ENCODE measurements at regions not wholly inside any gene's neighbourhood (a gene's known extent, or its start where the extent isn't known, plus 50 kb on each side); places are given as distances from the start of the nearest gene placed in this dataset.

- DNase-seq = peak; percentile 49
- intact Hi-C loops (cut with micrococcal nuclease) = loop anchor here (10.0 kb wide), 3 partner anchors 196 to 726 kb away; no protein-coding TSS in a partner anchor
- POLR2A ChIA-PET (ENCODE audit: unreplicated experiment) = no interaction called here
Observed at GRCh38 chr2:156110890-156111289, 221.6 kb downstream of the NR4A2 start.

DNA sequence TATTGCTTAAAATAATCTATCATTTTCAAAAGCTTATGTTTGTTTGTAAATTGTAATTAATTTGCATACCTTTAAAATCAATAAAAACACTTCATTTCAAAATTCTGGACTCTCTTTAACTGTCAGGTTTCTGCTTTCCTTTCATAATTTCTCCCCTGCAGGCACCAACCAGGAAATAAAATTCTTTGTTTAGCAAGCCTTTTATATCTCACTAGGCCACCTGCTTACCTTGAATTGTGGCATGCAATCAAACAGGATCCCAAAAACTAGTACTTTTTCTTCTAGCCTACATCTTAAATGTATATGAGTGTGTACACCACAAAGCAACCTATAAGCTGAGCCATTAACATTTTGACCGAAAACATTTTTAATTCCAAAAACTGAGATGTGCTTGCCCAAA lies 233.1 kb downstream of the NR4A2 start:
- Histone ChIP-seq H3K4me3 (ENCODE audit: low read length) (no peak overlapping the region), H3K27me3 (ENCODE audit: low read length) (no peaks in the 10 kb centered on the region), H2AFZ (ENCODE audit: low read length) (no peak overlapping the region), H3K27ac (ENCODE audit: low read length) (no peak overlapping the region), H3K9ac (ENCODE audit: low read length) (no peak overlapping the region), H3K79me2 (ENCODE audit: low read length) (no peaks in the 10 kb centered on the region), H3K36me3 (ENCODE audit: low read depth, low read length) (no peaks in the 10 kb centered on the region), H4K20me1 (ENCODE audit: low read length) (no peaks in the 10 kb centered on the region), H3F3A (ENCODE audit: low read length, unreplicated experiment) (no peaks in the 10 kb centered on the region), H3K9me3 (ENCODE audit: low read length) (no peaks in the 10 kb centered on the region), H3K4me2 (ENCODE audit: low read length) (no peak overlapping the region), H3K9me2 (replicated peaks; ENCODE audit: low read length) (no peaks in the 10 kb centered on the region), H3K4me1 (ENCODE audit: insufficient read depth, low read length) (peaks cover 18% of the 10 kb centered on the region)
- CTCF ChIA-PET = interaction anchor here (0.5 kb wide), 1 partner anchor 30 kb away, joined by 3 read pairs; no protein-coding TSS in a partner anchor
- POLR2A ChIA-PET (ENCODE audit: unreplicated experiment) = no interaction called here
- TF ChIP-seq CTCF (conservative IDR thresholded peaks at IDR 0.05; ENCODE audit: low read depth, low read length) (no peak), EZH2phosphoT487 (IDR thresholded peaks at IDR 0.05; ENCODE audit: borderline replicate concordance, low read length) (no peak), EZH2 (IDR thresholded peaks at IDR 0.05; ENCODE audit: low read length, unreplicated experiment) (no peak)
- no peak for DNase-seq
- ATAC-seq = no peak
- intact Hi-C loops (cut with micrococcal nuclease) = no loop called here
- no TSS peak for BruUV-seq (replicated peaks)

More at GRCh38 chr2:156110890-156111289, 221.6 kb downstream of the NR4A2 start:
- no peak overlapping the region for H2AFZ ChIP-seq (ENCODE audit: low read length)
- CTCF ChIA-PET = interaction anchor here (0.7 kb wide), 2 partner anchors 105 to 767 kb away, joined by 6 to 8 read pairs; no protein-coding TSS in a partner anchor
- no peaks in the 10 kb centered on the region for H3F3A ChIP-seq (ENCODE audit: low read length, unreplicated experiment)
- TF ChIP-seq EZH2phosphoT487 (IDR thresholded peaks at IDR 0.05; ENCODE audit: borderline replicate concordance, low read length) (no peak), CTCF (conservative IDR thresholded peaks at IDR 0.05; ENCODE audit: low read depth, low read length) (peak; percentile 57)
- H3K27me3 ChIP-seq (ENCODE audit: low read length) = no peaks in the 10 kb centered on the region
- no peaks in the 10 kb centered on the region for H3K9me3 ChIP-seq (ENCODE audit: low read length)
- no peak overlapping the region for H3K9ac ChIP-seq (ENCODE audit: low read length)
- H3K79me2 ChIP-seq (ENCODE audit: low read length) = no peaks in the 10 kb centered on the region
- H3K36me3 ChIP-seq (ENCODE audit: low read depth, low read length) = no peaks in the 10 kb centered on the region
- H3K4me1 ChIP-seq (ENCODE audit: insufficient read depth, low read length) = peaks cover 13% of the 10 kb centered on the region
- H3K4me3 ChIP-seq (ENCODE audit: low read length) = no peak overlapping the region
- no peaks in the 10 kb centered on the region for H3K9me2 ChIP-seq (replicated peaks; ENCODE audit: low read length)
- no peak overlapping the region for H3K4me2 ChIP-seq (ENCODE audit: low read length)
- no peaks in the 10 kb centered on the region for H4K20me1 ChIP-seq (ENCODE audit: low read length)
- no TSS peak for BruUV-seq (replicated peaks)
- no peak overlapping the region for H3K27ac ChIP-seq (ENCODE audit: low read length)
- ATAC-seq = peak; percentile 28; the same call in 1 of the 2 replicates

DNA sequence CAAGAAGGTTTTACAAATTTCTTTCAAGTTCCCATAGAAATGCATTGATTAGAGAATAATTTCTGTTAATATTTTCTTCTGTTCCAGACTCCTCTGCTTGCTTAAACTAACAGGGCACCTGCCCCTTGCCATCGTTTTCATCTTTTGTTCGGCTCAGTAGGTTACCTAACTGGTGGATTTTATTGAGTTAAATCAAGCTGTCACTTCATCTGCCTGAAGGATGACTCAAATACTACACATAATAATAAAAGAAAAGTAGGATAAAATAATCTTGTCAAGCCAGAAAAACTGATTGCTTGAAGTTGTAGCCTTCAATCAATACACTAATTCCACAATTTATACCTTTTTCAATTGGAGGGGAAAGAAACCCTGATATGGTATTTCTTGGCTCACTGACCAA lies 234.0 kb downstream of the NR4A2 start:
- ATAC-seq = peak; percentile 83
- peak; percentile 58 for DNase-seq
- H3K79me2 ChIP-seq (ENCODE audit: low read length) = no peaks in the 10 kb centered on the region
- H3F3A ChIP-seq (ENCODE audit: low read length, unreplicated experiment) = no peaks in the 10 kb centered on the region
- H4K20me1 ChIP-seq (ENCODE audit: low read length) = no peaks in the 10 kb centered on the region
- peak overlapping the region; percentile 14 for H3K4me2 ChIP-seq (ENCODE audit: low read length)
- H3K36me3 ChIP-seq (ENCODE audit: low read depth, low read length) = no peaks in the 10 kb centered on the region
- H3K4me1 ChIP-seq (ENCODE audit: insufficient read depth, low read length) = peaks cover 18% of the 10 kb centered on the region
- H2AFZ ChIP-seq (ENCODE audit: low read length) = no peak overlapping the region
- H3K27me3 ChIP-seq (ENCODE audit: low read length) = no peaks in the 10 kb centered on the region
- H3K9me3 ChIP-seq (ENCODE audit: low read length) = no peaks in the 10 kb centered on the region
- CTCF ChIA-PET = no interaction called here
- H3K4me3 ChIP-seq (ENCODE audit: low read length) = no peak overlapping the region
- no peaks in the 10 kb centered on the region for H3K9me2 ChIP-seq (replicated peaks; ENCODE audit: low read length)
- POLR2A ChIA-PET (ENCODE audit: unreplicated experiment) = no interaction called here
- intact Hi-C loops (cut with micrococcal nuclease) = no loop called here
- BruUV-seq (replicated peaks) = no TSS peak
- no peak overlapping the region for H3K9ac ChIP-seq (ENCODE audit: low read length)
- no peak overlapping the region for H3K27ac ChIP-seq (ENCODE audit: low read length)
- TF ChIP-seq EZH2phosphoT487 (IDR thresholded peaks at IDR 0.05; ENCODE audit: borderline replicate concordance, low read length) (no peak), CTCF (conservative IDR thresholded peaks at IDR 0.05; ENCODE audit: low read depth, low read length) (no peak), EZH2 (IDR thresholded peaks at IDR 0.05; ENCODE audit: low read length, unreplicated experiment) (no peak)
